B cell (primary cell): ENCODE measurements at regions not wholly inside any gene's neighbourhood (a gene's known extent, or its start where the extent isn't known, plus 50 kb on each side); places are given as distances from the start of the nearest gene placed in this dataset.

ENCODE experiments used
- CTCF ChIP-seq: fragments of 200-600 bp; IDR thresholded peaks from one replicate; pipeline ENCODE4 v1.8.0; 2022; ENCODE audit warnings: antibody characterized with exemption, mild to moderate bottlenecking
- EZH2 ChIP-seq: IDR thresholded peaks from 2 replicates; pipeline ENCODE4 v1.6.1; 2012; ENCODE audit warnings: borderline replicate concordance, low read depth, mild to moderate bottlenecking, moderate library complexity, low read length; ENCODE audit not compliant: insufficient read depth, poor library complexity, severe bottlenecking

GRCh38 chr12:107394693-107395092 lies 290.9 kb upstream of the PWP1 start:
- TF ChIP-seq CTCF: no peak
- no peak for TF ChIP-seq EZH2
